Ishikawa (cell line): ENCODE measurements at regions not wholly inside any gene's neighbourhood (a gene's known extent, or its start where the extent isn't known, plus 50 kb on each side); places are given as distances from the start of the nearest gene placed in this dataset.

Source experiments
- CEBPB ChIP-seq: IDR thresholded peaks from 2 replicates; pipeline ENCODE4 v1.6.1; 2012
- CREB1 ChIP-seq: IDR thresholded peaks from 2 replicates; pipeline ENCODE4 v1.6.1; 2012; ENCODE audit warnings: low read depth
- EP300 ChIP-seq: IDR thresholded peaks from 2 replicates; pipeline ENCODE4 v1.6.1; 2012; ENCODE audit warnings: borderline replicate concordance
- FOXM1 ChIP-seq: IDR thresholded peaks from 2 replicates; pipeline ENCODE4 v1.6.1; 2012; ENCODE audit warnings: low read depth, borderline replicate concordance
- MAX ChIP-seq: IDR thresholded peaks from 2 replicates; pipeline ENCODE4 v1.6.1; 2012
- NFIC ChIP-seq: IDR thresholded peaks from 2 replicates; pipeline ENCODE4 v1.6.1; 2012
- RAD21 ChIP-seq: IDR thresholded peaks from 2 replicates; pipeline ENCODE4 v1.6.1; 2012; ENCODE audit warnings: low read depth
- REST ChIP-seq: IDR thresholded peaks from 2 replicates; pipeline ENCODE4 v1.6.1; 2012; ENCODE audit warnings: low read depth, mild to moderate bottlenecking
- TAF1 ChIP-seq: IDR thresholded peaks from 2 replicates; pipeline ENCODE4 v1.6.1; 2012; ENCODE audit warnings: low read depth, mild to moderate bottlenecking
- TCF12 ChIP-seq: IDR thresholded peaks from 2 replicates; pipeline ENCODE4 v1.6.1; 2012; ENCODE audit warnings: low read depth
- TEAD4 ChIP-seq: IDR thresholded peaks from 2 replicates; pipeline ENCODE4 v1.6.1; 2012
- USF1 ChIP-seq: IDR thresholded peaks from 2 replicates; pipeline ENCODE4 v1.6.1; 2012
- YY1 ChIP-seq: IDR thresholded peaks from 2 replicates; pipeline ENCODE4 v1.6.1; 2012; ENCODE audit warnings: low read depth
- ZBTB7A ChIP-seq: IDR thresholded peaks from 2 replicates; pipeline ENCODE4 v1.6.1; 2012; ENCODE audit warnings: low read depth

- TF ChIP-seq MAX (no peak), NFIC (no peak), ZBTB7A (no peak), CEBPB (no peak), RAD21 (no peak), FOXM1 (no peak), TAF1 (no peak), REST (no peak), EP300 (no peak), CREB1 (no peak)
Observed at GRCh38 chr14:58954901-58955861, 233.3 kb upstream of the DAAM1 start.

GRCh38 chr14:58961045-58961731 is 227.3 kb upstream of the DAAM1 start:
- TF ChIP-seq FOXM1 (no peak), TAF1 (no peak), REST (no peak), TEAD4 (no peak), ZBTB7A (no peak), NFIC (no peak)

GRCh38 chr14:58963873-58964597 is 224.4 kb upstream of the DAAM1 start:
- TF ChIP-seq ZBTB7A = no peak
- TF ChIP-seq MAX = no peak
- no peak for TF ChIP-seq TEAD4
- no peak for TF ChIP-seq USF1
- TF ChIP-seq TCF12 = no peak
- TF ChIP-seq REST = no peak
- no peak for TF ChIP-seq YY1
- TF ChIP-seq CEBPB = no peak
- TF ChIP-seq EP300 = no peak

GRCh38 chr14:58964598-58964928 is 223.9 kb upstream of the DAAM1 start:
- no peak for TF ChIP-seq USF1
- TF ChIP-seq FOXM1 = no peak
